Adrenal gland (tissue), 9 donors: ENCODE measurements at regions not wholly inside any gene's neighbourhood (a gene's known extent, or its start where the extent isn't known, plus 50 kb on each side); places are given as distances from the start of the nearest gene placed in this dataset.
"Not testable (repeated sequence)": the region's sequence is repeated elsewhere in the genome, so short reads cannot be mapped to it uniquely, and the experiment has no call there.

Experiments
- DNase-seq, 7 donors: peaks; one replicate each; pipeline ENCODE4 v3.0.0-alpha.2; 2019 to 2020
- H3K27ac ChIP-seq, 5 donors: fragments of 200-600 bp; sonication (generic) in 4 of 5; 1 replicate in 3 of 5; 2 replicates in 2 of 5; pipeline versions ENCODE4 v1.5.1 to v1.8.0; 2016 to 2020; ENCODE audit warnings: mild to moderate bottlenecking in 1 of 5
- H3K27me3 ChIP-seq: fragments of 200-600 bp; 2 replicates; pipeline ENCODE4 v1.8.0; 2021
- H3K36me3 ChIP-seq, 2 donors: fragments of 200-600 bp; replicated peaks in 1 of 2; 1 replicate in 1 of 2; 2 replicates in 1 of 2; pipeline versions ENCODE4 v1.5.1 to v1.8.0; 2018 to 2022
- H3K4me1 ChIP-seq, 2 donors: fragments of 200-600 bp; replicated peaks in 1 of 2; 1 replicate in 1 of 2; 2 replicates in 1 of 2; pipeline versions ENCODE4 v1.5.1 to v1.8.0; 2018 to 2021
- H3K4me3 ChIP-seq, 4 donors: fragments of 200-600 bp; sonication (generic) in 3 of 4; one replicate each; pipeline ENCODE4 v1.5.1; 2016 to 2018
- H3K9me3 ChIP-seq, 3 donors: fragments of 200-600 bp; sonication (generic) in 1 of 3; replicated peaks in 1 of 3; 1 replicate in 2 of 3; 2 replicates in 1 of 3; pipeline versions ENCODE4 v1.5.1 to v1.8.0; 2016 to 2021
- CTCF ChIP-seq, 6 experiments: fragments of 450-650 bp in 4 of 6; fragments of 200-600 bp in 2 of 6; sonication (generic) in 1 of 6; IDR thresholded peaks; 1 replicate in 5 of 6; 2 replicates in 1 of 6; pipeline versions ENCODE4 v1.5.1 to v1.8.0; 2016 to 2021; ENCODE audit warnings: antibody characterized with exemption in 6 of 6, mild to moderate bottlenecking in 2 of 6, moderate library complexity in 1 of 6
- POLR2A ChIP-seq, 2 donors: fragments of 450-650 bp; IDR thresholded peaks; one replicate each; pipeline ENCODE4 v1.6.1; 2017; ENCODE audit warnings: antibody characterized with exemption in 2 of 2, mild to moderate bottlenecking in 2 of 2, moderate library complexity in 1 of 2
- WGBS, 4 donors: extraction: QIAGEN DNeasy Blood & Tissue Kit in 2 of 4; methylation state at CpG; one replicate each; pipeline versions ENCODE4 v1.1.5 to v1.1.7; 2013 to 2017; 5-methylcytosine and 5-hydroxymethylcytosine counted together
- intact Hi-C, 2 donors: fragments of 100-400 bp; cut with DNase I; formaldehyde crosslinking; loops; one replicate each; pipeline versions ENCODE4 v1.14.1 to v1.15.0; 2022 to 2023
- donor health status: healthy with polysubstance abuse.
- donor health status: Bipolar disorder and iron deficiency.
- donor health status: DM: yes; HTN: yes; CAD: no.
- donor health status: DM: no; HTN: no; CAD: no.
- donor health status: DM: no; HTN: no; CAD: no.

- no peak overlapping the region for H3K4me3 ChIP-seq
- WGBS, 4 donors, result 43 to 86% (median 63%) methylated on average over 1 of the region's 1 CpG
- H3K27ac ChIP-seq, result no peak overlapping the region
- intact Hi-C loops, result no loop called here
- no peaks in the 10 kb centered on the region for H3K4me1 ChIP-seq
- TF ChIP-seq POLR2A (IDR thresholded peaks at IDR 0.05), result no peak
- TF ChIP-seq CTCF (IDR thresholded peaks at IDR 0.05), result no peak
- no peaks in the 10 kb centered on the region for H3K27me3 ChIP-seq
- DNase-seq, result no peak
- H3K36me3 ChIP-seq, result no peaks in the 10 kb centered on the region
- no peaks in the 10 kb centered on the region for H3K9me3 ChIP-seq
Observed at GRCh38 chr4:158443731-158444130, 78.0 kb upstream of the RXFP1 start.

- intact Hi-C loops, result no loop called here
- no peaks in the 10 kb centered on the region for H3K9me3 ChIP-seq
- no peak overlapping the region for H3K4me3 ChIP-seq
- H3K36me3 ChIP-seq, result no peaks in the 10 kb centered on the region
- no peak for DNase-seq
- no peaks in the 10 kb centered on the region for H3K4me1 ChIP-seq
- TF ChIP-seq CTCF (IDR thresholded peaks at IDR 0.05), result no peak
- no peak overlapping the region for H3K27ac ChIP-seq
- H3K27me3 ChIP-seq, result no peaks in the 10 kb centered on the region
- 54 to 81% (median 71%) methylated on average over 1 of the region's 1 CpG for WGBS, 4 donors
Observed at GRCh38 chr4:158444621-158445020, 77.1 kb upstream of the RXFP1 start.

- Histone ChIP-seq H3K27me3 (no peaks in the 10 kb centered on the region), H3K4me1 (no peaks in the 10 kb centered on the region), H3K27ac (no peak overlapping the region), H3K4me3 (no peak overlapping the region), H3K36me3 (no peaks in the 10 kb centered on the region), H3K9me3 (no peaks in the 10 kb centered on the region)
- intact Hi-C loops, result no loop called here
- 28 to 50% (median 40%) methylated on average over 2 of the region's 2 CpGs for WGBS, 4 donors
- no peak for DNase-seq
- TF ChIP-seq CTCF (IDR thresholded peaks at IDR 0.05) (no peak), POLR2A (IDR thresholded peaks at IDR 0.05) (no peak)
Observed at GRCh38 chr4:158446106-158446505, 75.6 kb upstream of the RXFP1 start.

- Histone ChIP-seq H3K36me3 (no peaks in the 10 kb centered on the region), H3K4me1 (no peaks in the 10 kb centered on the region), H3K4me3 (no peak overlapping the region), H3K27me3 (no peaks in the 10 kb centered on the region), H3K9me3 (no peaks in the 10 kb centered on the region), H3K27ac (no peak overlapping the region)
- no peak for TF ChIP-seq POLR2A (IDR thresholded peaks at IDR 0.05)
- TF ChIP-seq CTCF (IDR thresholded peaks at IDR 0.05), result no peak
- intact Hi-C loops, result no loop called here
- DNase-seq, result no peak
- WGBS, 4 donors, result 50 to 60% (median 52%) methylated on average over 1 of the region's 1 CpG
Observed at GRCh38 chr4:158450741-158451140, 70.9 kb upstream of the RXFP1 start.

GRCh38 chr4:158452116-158452515 is 69.6 kb upstream of the RXFP1 start:
- intact Hi-C loops, DNase-seq, H3K27me3 ChIP-seq: not testable (repeated sequence)

More at GRCh38 chr4:158452116-158452515, 69.6 kb upstream of the RXFP1 start:
- not testable (repeated sequence) for H3K36me3 ChIP-seq, H3K9me3 ChIP-seq, H3K27ac ChIP-seq, H3K4me3 ChIP-seq, H3K4me1 ChIP-seq
- 79 to 97% (median 88%) methylated on average over 1 of the region's 1 CpG for WGBS, 4 donors
